Lower leg skin (tissue), 3 donors: ENCODE measurements at regions not wholly inside any gene's neighbourhood (a gene's known extent, or its start where the extent isn't known, plus 50 kb on each side); places are given as distances from the start of the nearest gene placed in this dataset.

ENCODE experiments used
- POLR2A ChIP-seq, 2 donors: fragments of 450-650 bp; IDR thresholded peaks; one replicate each; pipeline ENCODE4 v1.6.1; 2016 to 2017; ENCODE audit warnings: antibody characterized with exemption in 2 of 2, mild to moderate bottlenecking in 1 of 2, moderate library complexity in 1 of 2
- TF ChIP-seq, protein P1 (sequence below), 3 donors: fragments of 450-650 bp; IDR thresholded peaks; one replicate each; pipeline ENCODE4 v1.5.1; 2016; ENCODE audit warnings: antibody characterized with exemption in 3 of 3, mild to moderate bottlenecking in 3 of 3, moderate library complexity in 2 of 3

DNA sequence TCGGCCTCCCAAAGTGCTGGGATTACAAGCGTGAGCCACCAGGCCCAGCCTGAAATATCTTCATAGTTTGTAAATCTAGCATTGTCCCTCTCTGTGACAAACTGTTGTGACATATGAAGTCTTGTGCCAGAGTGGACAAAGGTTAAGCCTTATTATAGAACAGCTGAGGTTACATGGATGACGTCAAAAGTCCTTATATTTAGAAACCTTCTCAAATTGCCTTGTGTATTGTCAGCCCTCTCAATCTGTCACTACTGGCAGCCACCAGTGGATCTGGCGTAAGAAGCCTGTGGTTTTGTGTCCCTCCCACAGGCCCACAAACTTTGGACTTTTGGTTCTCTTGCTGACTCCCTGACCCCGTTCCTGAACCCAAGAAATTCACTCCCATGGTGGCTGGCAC is 79.4 kb upstream of the CCDC112 start:
- TF ChIP-seq, protein P1, sequence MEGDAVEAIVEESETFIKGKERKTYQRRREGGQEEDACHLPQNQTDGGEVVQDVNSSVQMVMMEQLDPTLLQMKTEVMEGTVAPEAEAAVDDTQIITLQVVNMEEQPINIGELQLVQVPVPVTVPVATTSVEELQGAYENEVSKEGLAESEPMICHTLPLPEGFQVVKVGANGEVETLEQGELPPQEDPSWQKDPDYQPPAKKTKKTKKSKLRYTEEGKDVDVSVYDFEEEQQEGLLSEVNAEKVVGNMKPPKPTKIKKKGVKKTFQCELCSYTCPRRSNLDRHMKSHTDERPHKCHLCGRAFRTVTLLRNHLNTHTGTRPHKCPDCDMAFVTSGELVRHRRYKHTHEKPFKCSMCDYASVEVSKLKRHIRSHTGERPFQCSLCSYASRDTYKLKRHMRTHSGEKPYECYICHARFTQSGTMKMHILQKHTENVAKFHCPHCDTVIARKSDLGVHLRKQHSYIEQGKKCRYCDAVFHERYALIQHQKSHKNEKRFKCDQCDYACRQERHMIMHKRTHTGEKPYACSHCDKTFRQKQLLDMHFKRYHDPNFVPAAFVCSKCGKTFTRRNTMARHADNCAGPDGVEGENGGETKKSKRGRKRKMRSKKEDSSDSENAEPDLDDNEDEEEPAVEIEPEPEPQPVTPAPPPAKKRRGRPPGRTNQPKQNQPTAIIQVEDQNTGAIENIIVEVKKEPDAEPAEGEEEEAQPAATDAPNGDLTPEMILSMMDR (IDR thresholded peaks at IDR 0.05): no peak
- no peak for TF ChIP-seq POLR2A (IDR thresholded peaks at IDR 0.05)
